Nephron (organoid): ENCODE measurements at regions not wholly inside any gene's neighbourhood (a gene's known extent, or its start where the extent isn't known, plus 50 kb on each side); places are given as distances from the start of the nearest gene placed in this dataset.

Source experiments
- H3K27ac Mint-ChIP-seq, 3 experiments: 2 replicates each; pipeline ENCODE4 v1.8.0; 2020; ENCODE audit warnings: mixed read lengths in 3 of 3, mild to moderate bottlenecking in 2 of 3, moderate library complexity in 1 of 3
- H3K27me3 Mint-ChIP-seq: 2 replicates; pipeline ENCODE4 v1.8.0; 2021; ENCODE audit warnings: low read depth, mild to moderate bottlenecking, moderate library complexity, mixed read lengths
- H3K36me3 Mint-ChIP-seq: 2 replicates; pipeline ENCODE4 v1.8.0; 2020; ENCODE audit warnings: low read depth, mixed read lengths
- H3K4me1 Mint-ChIP-seq: 2 replicates; pipeline ENCODE4 v1.8.0; 2020; ENCODE audit warnings: mixed read lengths
- H3K4me3 Mint-ChIP-seq, 3 experiments: 2 replicates each; pipeline ENCODE4 v1.8.0; 2020; ENCODE audit warnings: mild to moderate bottlenecking in 3 of 3, mixed read lengths in 3 of 3, moderate library complexity in 2 of 3
- H3K9me3 Mint-ChIP-seq: 2 replicates; pipeline ENCODE4 v1.8.0; 2020; ENCODE audit warnings: mixed read lengths
- CTCF ChIP-seq, 3 experiments: fragments of 200-600 bp; sonication (generic); IDR thresholded peaks; one replicate each; pipeline ENCODE4 v1.5.0; 2021; ENCODE audit warnings: antibody characterized with exemption in 3 of 3; ENCODE audit not compliant: unreplicated experiment in 3 of 3

- H3K36me3 Mint-ChIP-seq, result no peaks in the 10 kb centered on the region
- H3K9me3 Mint-ChIP-seq, result peaks cover 15% of the 10 kb centered on the region
- no peaks in the 10 kb centered on the region for H3K4me1 Mint-ChIP-seq
- H3K4me3 Mint-ChIP-seq, result no peak overlapping the region
- TF ChIP-seq CTCF (IDR thresholded peaks at IDR 0.05; ENCODE audit: unreplicated experiment in 3 of 3), result no peak
- H3K27me3 Mint-ChIP-seq, result no peaks in the 10 kb centered on the region
- H3K27ac Mint-ChIP-seq, result no peak overlapping the region
Measured at GRCh38 chr9:88938189-88938588, 53.1 kb upstream of the S1PR3 start.
